Esophagus muscularis mucosa (tissue), 4 donors: ENCODE measurements at regions not wholly inside any gene's neighbourhood (a gene's known extent, or its start where the extent isn't known, plus 50 kb on each side); places are given as distances from the start of the nearest gene placed in this dataset.

ENCODE experiments used
- DNase-seq: peaks from one replicate; pipeline ENCODE4 v3.0.0-alpha.2; 2017; ENCODE audit errors: extremely low spot score
- H3K27ac ChIP-seq, 4 donors: fragments of 200-600 bp; sonication (generic); replicated peaks in 1 of 4; 1 replicate in 3 of 4; 2 replicates in 1 of 4; pipeline ENCODE4 v1.5.1; 2016 to 2019; ENCODE audit warnings: mild to moderate bottlenecking in 1 of 4
- H3K27me3 ChIP-seq, 4 donors: fragments of 200-600 bp; sonication (generic); one replicate each; pipeline versions ENCODE4 v1.5.1 to v1.6.0; 2016 to 2019
- H3K36me3 ChIP-seq, 4 donors: fragments of 200-600 bp; sonication (generic); one replicate each; pipeline ENCODE4 v1.5.1; 2016 to 2019
- H3K4me1 ChIP-seq, 4 donors: fragments of 200-600 bp; sonication (generic); one replicate each; pipeline ENCODE4 v1.5.1; 2016 to 2019
- H3K4me3 ChIP-seq, 4 donors: fragments of 200-600 bp; sonication (generic); 1 replicate in 2 of 4; 2 replicates in 2 of 4; pipeline ENCODE4 v1.5.1; 2016 to 2019; ENCODE audit warnings: mild to moderate bottlenecking in 4 of 4, moderate library complexity in 1 of 4
- H3K9me3 ChIP-seq, 4 donors: fragments of 200-600 bp; sonication (generic); 1 replicate in 3 of 4; 2 replicates in 1 of 4; pipeline ENCODE4 v1.5.1; 2016 to 2019
- EP300 ChIP-seq: sonication (generic); formaldehyde crosslinking; IDR thresholded peaks from one replicate; pipeline ENCODE4 v1.6.1; 2017; ENCODE audit warnings: antibody characterized with exemption
- POLR2A ChIP-seq: fragments of 450-650 bp; IDR thresholded peaks from one replicate; pipeline ENCODE4 v1.6.1; 2017; ENCODE audit warnings: antibody characterized with exemption, moderate library complexity, mild to moderate bottlenecking, low read depth
- POLR2AphosphoS5 ChIP-seq, 2 donors: sonication (generic); formaldehyde crosslinking; IDR thresholded peaks; one replicate each; pipeline ENCODE4 v1.6.1; 2017; ENCODE audit warnings: antibody characterized with exemption in 2 of 2
- WGBS: methylation state at CpG from one replicate; pipeline ENCODE4 v1.1.5; 2018; 5-methylcytosine and 5-hydroxymethylcytosine counted together
- intact Hi-C: fragments of 100-400 bp; cut with DNase I; formaldehyde crosslinking; loops from one replicate; pipeline ENCODE4 v1.15.1; 2023
- TF ChIP-seq, protein P1 (sequence below), 3 experiments: fragments of 200-600 bp in 2 of 3; fragments of 450-650 bp in 1 of 3; sonication (generic) in 2 of 3; IDR thresholded peaks; one replicate each; pipeline ENCODE4 v1.5.1; 2017 to 2019; ENCODE audit warnings: antibody characterized with exemption in 3 of 3, mild to moderate bottlenecking in 2 of 3, moderate library complexity in 1 of 3

DNA sequence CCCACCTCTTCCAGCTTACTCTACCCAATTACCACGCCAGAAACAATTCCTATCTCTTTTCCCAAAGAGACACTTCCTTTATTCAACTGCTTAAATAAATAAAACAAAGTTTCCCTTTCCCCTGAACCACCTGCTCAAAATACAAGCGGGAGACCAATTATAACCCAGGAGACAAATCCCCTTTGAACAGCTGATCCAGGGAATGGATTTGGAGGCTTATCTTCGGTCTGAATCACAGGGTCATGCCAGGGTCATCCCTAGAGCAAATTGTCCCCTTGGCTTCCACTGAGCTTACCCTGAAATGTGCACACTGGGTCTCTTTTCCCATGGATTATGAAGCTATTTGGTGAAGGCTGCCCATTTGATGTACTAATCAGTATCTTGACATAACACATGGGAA is 99.9 kb upstream of the JAZF1 start:
- Histone ChIP-seq H3K4me1 (no peaks in the 10 kb centered on the region), H3K27ac (no peak overlapping the region), H3K36me3 (no peaks in the 10 kb centered on the region), H3K27me3 (no peaks in the 10 kb centered on the region), H3K4me3 (no peak overlapping the region), H3K9me3 (no peaks in the 10 kb centered on the region)
- WGBS: 63% methylated on average over 3 of the region's 3 CpGs
- TF ChIP-seq POLR2AphosphoS5 (IDR thresholded peaks at IDR 0.05): no peak
- TF ChIP-seq, protein P1, sequence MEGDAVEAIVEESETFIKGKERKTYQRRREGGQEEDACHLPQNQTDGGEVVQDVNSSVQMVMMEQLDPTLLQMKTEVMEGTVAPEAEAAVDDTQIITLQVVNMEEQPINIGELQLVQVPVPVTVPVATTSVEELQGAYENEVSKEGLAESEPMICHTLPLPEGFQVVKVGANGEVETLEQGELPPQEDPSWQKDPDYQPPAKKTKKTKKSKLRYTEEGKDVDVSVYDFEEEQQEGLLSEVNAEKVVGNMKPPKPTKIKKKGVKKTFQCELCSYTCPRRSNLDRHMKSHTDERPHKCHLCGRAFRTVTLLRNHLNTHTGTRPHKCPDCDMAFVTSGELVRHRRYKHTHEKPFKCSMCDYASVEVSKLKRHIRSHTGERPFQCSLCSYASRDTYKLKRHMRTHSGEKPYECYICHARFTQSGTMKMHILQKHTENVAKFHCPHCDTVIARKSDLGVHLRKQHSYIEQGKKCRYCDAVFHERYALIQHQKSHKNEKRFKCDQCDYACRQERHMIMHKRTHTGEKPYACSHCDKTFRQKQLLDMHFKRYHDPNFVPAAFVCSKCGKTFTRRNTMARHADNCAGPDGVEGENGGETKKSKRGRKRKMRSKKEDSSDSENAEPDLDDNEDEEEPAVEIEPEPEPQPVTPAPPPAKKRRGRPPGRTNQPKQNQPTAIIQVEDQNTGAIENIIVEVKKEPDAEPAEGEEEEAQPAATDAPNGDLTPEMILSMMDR (IDR thresholded peaks at IDR 0.05): no peak
- TF ChIP-seq POLR2A: no peak
- no peak for TF ChIP-seq EP300
- intact Hi-C loops: no loop called here
- no peak for DNase-seq

DNA sequence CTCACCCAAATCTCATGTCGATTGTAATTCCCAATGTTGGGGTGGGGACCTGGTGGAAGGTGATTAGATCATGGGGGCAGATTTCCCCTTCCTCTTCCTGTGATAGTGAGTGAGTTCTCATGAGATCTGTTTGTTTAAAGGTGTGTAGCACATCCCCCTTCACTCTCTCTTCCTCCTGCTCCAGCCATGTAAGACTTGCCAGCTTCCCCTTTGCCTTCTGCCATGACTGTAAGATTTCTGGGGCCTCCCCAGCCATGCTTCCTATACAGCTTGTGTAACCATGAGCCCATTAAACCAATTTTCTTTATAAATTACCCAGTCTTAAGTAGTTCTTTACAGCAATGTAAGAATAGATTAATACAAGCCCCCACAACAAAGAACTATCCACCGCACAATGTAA is 109.9 kb upstream of the JAZF1 start:
- H3K36me3 ChIP-seq: no peaks in the 10 kb centered on the region
- intact Hi-C loops: no loop called here
- no peak overlapping the region for H3K4me3 ChIP-seq

DNA sequence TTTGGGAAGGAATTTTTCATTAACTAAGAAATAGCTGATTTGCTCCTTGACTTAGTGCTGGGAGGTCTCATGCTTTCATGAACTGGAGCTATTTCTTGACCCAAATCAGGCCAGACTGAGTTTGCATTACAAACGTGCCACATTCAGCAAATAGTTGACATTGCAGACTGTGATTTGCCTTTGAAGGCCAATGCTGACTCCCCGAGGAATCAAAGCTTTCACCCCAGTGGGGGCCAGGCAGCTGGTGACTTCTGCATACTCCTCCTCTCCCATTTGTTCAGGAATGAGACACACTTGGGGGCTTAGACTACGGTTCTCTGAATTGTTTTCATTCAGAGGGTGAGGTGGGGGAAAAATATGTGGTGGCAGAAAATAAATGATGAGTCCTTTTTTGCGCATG is 111.0 kb upstream of the JAZF1 start:
- H3K27ac ChIP-seq: no peak overlapping the region
- 70% methylated on average over 4 of the region's 4 CpGs for WGBS
- intact Hi-C loops: no loop called here
- no peak for DNase-seq
- no peaks in the 10 kb centered on the region for H3K4me1 ChIP-seq
- H3K4me3 ChIP-seq: no peak overlapping the region
- H3K27me3 ChIP-seq: no peaks in the 10 kb centered on the region
- no peaks in the 10 kb centered on the region for H3K36me3 ChIP-seq
- TF ChIP-seq POLR2AphosphoS5 (IDR thresholded peaks at IDR 0.05) (no peak), EP300 (no peak), POLR2A (no peak)
- TF ChIP-seq, protein P1 (IDR thresholded peaks at IDR 0.05): no peak
- H3K9me3 ChIP-seq: no peaks in the 10 kb centered on the region

More for the DNA sequence above, 109.9 kb upstream of the JAZF1 start:
- no peaks in the 10 kb centered on the region for H3K27me3 ChIP-seq
- H3K9me3 ChIP-seq: no peaks in the 10 kb centered on the region
- DNase-seq: no peak
- TF ChIP-seq EP300: no peak
- TF ChIP-seq POLR2A: no peak
- TF ChIP-seq POLR2AphosphoS5 (IDR thresholded peaks at IDR 0.05): no peak
- TF ChIP-seq, protein P1 (IDR thresholded peaks at IDR 0.05): no peak
- no peaks in the 10 kb centered on the region for H3K4me1 ChIP-seq
- no peak overlapping the region for H3K27ac ChIP-seq
- WGBS: 89% methylated on average over 2 of the region's 2 CpGs

DNA sequence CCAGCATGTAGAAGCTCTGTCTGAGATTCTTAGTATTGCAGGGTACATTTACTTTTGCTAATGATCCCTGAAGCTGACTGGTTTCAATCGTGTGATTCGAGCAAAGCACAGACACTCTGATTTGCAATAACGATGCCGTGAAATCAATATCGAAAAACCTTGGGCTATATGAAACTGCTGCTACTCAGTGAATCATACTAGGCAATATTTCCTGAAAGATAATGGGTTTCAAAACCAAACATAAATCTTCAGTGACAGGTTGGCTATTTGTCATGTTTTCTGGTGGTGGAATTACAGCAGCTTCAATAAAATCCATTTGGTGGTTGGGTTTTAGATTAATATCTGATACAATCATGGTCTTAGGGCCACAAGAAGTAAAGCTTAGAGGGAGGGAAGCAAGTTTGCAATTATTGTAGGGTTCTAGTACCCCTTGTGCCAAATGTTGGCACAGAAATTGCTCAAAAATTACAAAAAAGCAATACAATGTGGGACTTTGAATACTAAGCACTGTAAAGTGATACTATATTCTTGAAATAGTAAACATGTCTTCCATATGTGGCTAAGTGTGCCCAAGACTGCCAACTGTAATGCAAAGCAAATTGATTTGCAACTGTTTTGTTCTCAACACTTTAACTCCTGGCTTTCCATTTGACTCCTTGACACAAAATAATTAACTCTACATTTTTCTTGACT is 112.4 kb upstream of the JAZF1 start:
- H3K4me1 ChIP-seq: no peaks in the 10 kb centered on the region
- H3K36me3 ChIP-seq: no peaks in the 10 kb centered on the region
- no peak overlapping the region for H3K4me3 ChIP-seq
- H3K27ac ChIP-seq: no peak overlapping the region
- DNase-seq: no peak
- 84% methylated on average over 5 of the region's 5 CpGs for WGBS
- no peaks in the 10 kb centered on the region for H3K9me3 ChIP-seq
- TF ChIP-seq EP300 (no peak), POLR2AphosphoS5 (IDR thresholded peaks at IDR 0.05) (no peak), POLR2A (no peak)
- TF ChIP-seq, protein P1 (IDR thresholded peaks at IDR 0.05): no peak
- H3K27me3 ChIP-seq: no peaks in the 10 kb centered on the region
- intact Hi-C loops: no loop called here

DNA sequence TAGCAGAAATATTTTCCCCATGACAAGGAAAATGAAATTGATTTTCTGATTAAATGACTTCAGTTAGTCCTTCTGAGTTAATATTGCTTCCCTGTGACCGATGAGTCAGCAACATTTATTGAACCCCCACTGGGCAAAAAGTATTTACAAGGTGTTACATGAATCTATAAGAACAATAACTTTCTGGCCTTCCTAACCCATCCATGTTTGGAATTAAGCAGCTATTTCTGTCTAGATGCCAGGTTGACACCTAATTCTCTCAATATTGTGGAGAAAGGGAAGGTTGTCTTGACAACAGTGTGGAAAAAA is 112.9 kb upstream of the JAZF1 start:
- Histone ChIP-seq H3K9me3 (no peaks in the 10 kb centered on the region), H3K4me1 (no peaks in the 10 kb centered on the region), H3K36me3 (no peaks in the 10 kb centered on the region), H3K27me3 (no peaks in the 10 kb centered on the region), H3K4me3 (no peak overlapping the region), H3K27ac (no peak overlapping the region)
- TF ChIP-seq, protein P1 (IDR thresholded peaks at IDR 0.05): no peak
- TF ChIP-seq POLR2A (no peak), POLR2AphosphoS5 (IDR thresholded peaks at IDR 0.05) (no peak), EP300 (no peak)
- WGBS: 93% methylated on average over 1 of the region's 1 CpG
- DNase-seq: no peak
- intact Hi-C loops: no loop called here
